Breast epithelium (tissue), 4 donors: ENCODE measurements at regions not wholly inside any gene's neighbourhood (a gene's known extent, or its start where the extent isn't known, plus 50 kb on each side); places are given as distances from the start of the nearest gene placed in this dataset.

ENCODE experiments used
- DNase-seq, 2 donors: peaks; one replicate each; pipeline ENCODE4 v3.0.0-alpha.2; 2019; ENCODE audit warnings: low spot score in 2 of 2
- H3K27ac ChIP-seq, 2 donors: fragments of 200-600 bp; sonication (generic) in 1 of 2; one replicate each; pipeline ENCODE4 v1.5.1; 2016 to 2019; ENCODE audit warnings: mild to moderate bottlenecking in 1 of 2
- H3K27me3 ChIP-seq, 2 donors: fragments of 200-600 bp; sonication (generic) in 1 of 2; one replicate each; pipeline versions ENCODE4 v1.5.1 to v1.6.0; 2017 to 2019; ENCODE audit warnings: control low read depth in 1 of 2, mild to moderate bottlenecking in 1 of 2
- H3K36me3 ChIP-seq: fragments of 200-600 bp; one replicate; pipeline ENCODE4 v1.5.1; 2019
- H3K4me1 ChIP-seq, 2 donors: fragments of 200-600 bp; sonication (generic); one replicate each; pipeline ENCODE4 v1.5.1; 2016 to 2019; ENCODE audit warnings: control low read depth in 1 of 2
- H3K4me3 ChIP-seq, 3 donors: fragments of 200-600 bp; sonication (generic); 1 replicate in 2 of 3; 2 replicates in 1 of 3; pipeline ENCODE4 v1.5.1; 2016 to 2019; ENCODE audit warnings: mild to moderate bottlenecking in 3 of 3, moderate library complexity in 2 of 3
- H3K9me3 ChIP-seq, 2 donors: fragments of 200-600 bp; sonication (generic) in 1 of 2; one replicate each; pipeline ENCODE4 v1.5.1; 2016 to 2019; ENCODE audit warnings: control low read depth in 1 of 2
- POLR2A ChIP-seq: fragments of 450-650 bp; IDR thresholded peaks from one replicate; pipeline ENCODE4 v1.6.1; 2016; ENCODE audit warnings: antibody characterized with exemption, mild to moderate bottlenecking, moderate library complexity
- POLR2AphosphoS5 ChIP-seq, 3 donors: sonication (generic); formaldehyde crosslinking; IDR thresholded peaks; one replicate each; pipeline ENCODE4 v1.6.1; 2017; ENCODE audit warnings: antibody characterized with exemption in 3 of 3
- intact Hi-C: fragments of 100-400 bp; cut with DNase I; formaldehyde crosslinking; loops from one replicate; pipeline ENCODE4 v1.15.1; 2023; ENCODE audit warnings: low total_unique reads
- TF ChIP-seq, protein P1 (sequence below), 3 donors: fragments of 450-650 bp; IDR thresholded peaks; one replicate each; pipeline ENCODE4 v1.5.1; 2016 to 2017; ENCODE audit warnings: antibody characterized with exemption in 3 of 3, mild to moderate bottlenecking in 3 of 3, moderate library complexity in 3 of 3

DNA sequence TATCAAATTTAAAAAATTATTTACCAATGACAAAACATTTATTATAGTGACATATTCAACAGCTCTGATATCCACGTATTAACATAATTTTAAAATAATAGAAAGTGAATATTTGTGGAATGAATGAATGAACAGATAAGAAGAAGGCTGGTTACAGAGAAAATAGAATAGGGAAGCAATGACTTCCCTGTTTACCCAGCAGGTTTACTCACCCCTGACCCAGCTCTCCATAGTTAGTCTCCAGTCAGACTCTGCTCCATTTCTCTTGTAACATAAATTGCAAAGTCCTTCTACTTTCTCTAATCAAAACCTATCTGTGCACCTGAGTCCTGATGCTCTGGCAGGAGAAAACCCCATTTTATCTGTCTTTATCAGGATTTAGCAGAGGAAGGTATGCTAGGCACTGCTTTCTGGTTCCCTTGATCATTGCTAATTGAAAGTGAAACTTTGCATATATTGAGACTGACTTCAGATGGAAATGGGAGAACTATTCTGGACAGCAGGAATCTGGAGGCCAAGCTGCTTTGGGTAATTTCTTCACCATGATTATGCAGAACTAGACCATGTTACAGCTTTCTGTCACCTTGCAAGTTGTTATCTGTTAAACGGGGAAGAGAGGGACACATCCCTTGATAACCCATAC is 363.0 kb downstream of the FAT4 start:
- no peak overlapping the region for H3K27ac ChIP-seq
- no peaks in the 10 kb centered on the region for H3K36me3 ChIP-seq
- no peak for DNase-seq
- H3K4me1 ChIP-seq = no peaks in the 10 kb centered on the region
- intact Hi-C loops = no loop called here
- TF ChIP-seq POLR2AphosphoS5 (IDR thresholded peaks at IDR 0.05) (no peak), POLR2A (no peak)
- TF ChIP-seq, protein P1, sequence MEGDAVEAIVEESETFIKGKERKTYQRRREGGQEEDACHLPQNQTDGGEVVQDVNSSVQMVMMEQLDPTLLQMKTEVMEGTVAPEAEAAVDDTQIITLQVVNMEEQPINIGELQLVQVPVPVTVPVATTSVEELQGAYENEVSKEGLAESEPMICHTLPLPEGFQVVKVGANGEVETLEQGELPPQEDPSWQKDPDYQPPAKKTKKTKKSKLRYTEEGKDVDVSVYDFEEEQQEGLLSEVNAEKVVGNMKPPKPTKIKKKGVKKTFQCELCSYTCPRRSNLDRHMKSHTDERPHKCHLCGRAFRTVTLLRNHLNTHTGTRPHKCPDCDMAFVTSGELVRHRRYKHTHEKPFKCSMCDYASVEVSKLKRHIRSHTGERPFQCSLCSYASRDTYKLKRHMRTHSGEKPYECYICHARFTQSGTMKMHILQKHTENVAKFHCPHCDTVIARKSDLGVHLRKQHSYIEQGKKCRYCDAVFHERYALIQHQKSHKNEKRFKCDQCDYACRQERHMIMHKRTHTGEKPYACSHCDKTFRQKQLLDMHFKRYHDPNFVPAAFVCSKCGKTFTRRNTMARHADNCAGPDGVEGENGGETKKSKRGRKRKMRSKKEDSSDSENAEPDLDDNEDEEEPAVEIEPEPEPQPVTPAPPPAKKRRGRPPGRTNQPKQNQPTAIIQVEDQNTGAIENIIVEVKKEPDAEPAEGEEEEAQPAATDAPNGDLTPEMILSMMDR (IDR thresholded peaks at IDR 0.05) = no peak
- H3K9me3 ChIP-seq = no peaks in the 10 kb centered on the region
- no peaks in the 10 kb centered on the region for H3K27me3 ChIP-seq
- no peak overlapping the region for H3K4me3 ChIP-seq

DNA sequence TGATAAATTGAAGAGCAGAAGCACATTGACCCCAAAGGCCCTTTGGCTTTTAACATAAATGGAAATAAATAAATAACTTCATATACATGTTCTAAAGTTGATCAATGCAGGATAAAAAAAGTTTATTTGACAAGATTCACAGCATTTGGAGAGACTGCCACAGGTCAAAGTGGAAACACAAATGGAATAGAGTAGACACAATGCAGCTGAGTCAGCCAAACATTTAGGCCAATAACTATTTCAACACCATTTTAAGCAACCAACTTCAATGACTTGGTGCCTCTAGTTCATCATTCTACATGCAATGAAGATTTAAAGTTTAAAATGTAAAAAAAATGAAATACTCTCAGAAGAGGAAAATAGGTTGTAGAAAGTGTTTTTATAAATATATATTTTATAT is 365.2 kb downstream of the FAT4 start:
- no peak overlapping the region for H3K4me3 ChIP-seq
- no peak for TF ChIP-seq POLR2A
- TF ChIP-seq, protein P1 (IDR thresholded peaks at IDR 0.05) = no peak
- no peak for TF ChIP-seq POLR2AphosphoS5 (IDR thresholded peaks at IDR 0.05)
- H3K36me3 ChIP-seq = no peaks in the 10 kb centered on the region
- no peaks in the 10 kb centered on the region for H3K9me3 ChIP-seq
- H3K4me1 ChIP-seq = no peaks in the 10 kb centered on the region
- intact Hi-C loops = no loop called here
- H3K27me3 ChIP-seq = no peaks in the 10 kb centered on the region
- DNase-seq = no peak
- no peak overlapping the region for H3K27ac ChIP-seq

DNA sequence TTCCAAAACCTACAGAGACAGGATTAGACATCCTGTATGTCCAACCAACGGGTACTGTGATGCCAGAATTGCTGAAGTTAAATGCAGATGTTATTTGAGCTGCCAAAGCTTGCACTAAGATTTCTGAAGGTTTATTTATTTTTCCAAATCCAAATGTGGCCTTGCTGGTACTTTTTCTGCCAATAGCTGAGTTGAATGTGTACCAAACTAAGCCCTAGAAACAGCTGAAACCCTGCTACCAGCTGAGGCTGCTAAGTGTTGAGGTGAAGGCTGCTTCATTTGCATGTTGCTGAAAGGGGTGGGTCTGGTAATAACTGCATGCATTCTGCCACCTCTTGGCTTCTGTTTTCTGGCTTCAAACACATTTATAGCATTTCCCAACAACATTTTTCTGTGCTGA is 366.5 kb downstream of the FAT4 start:
- Histone ChIP-seq H3K27me3 (no peaks in the 10 kb centered on the region), H3K4me1 (no peaks in the 10 kb centered on the region), H3K36me3 (no peaks in the 10 kb centered on the region), H3K9me3 (no peaks in the 10 kb centered on the region), H3K27ac (no peak overlapping the region), H3K4me3 (no peak overlapping the region)
- no peak for TF ChIP-seq POLR2A
- no peak for TF ChIP-seq POLR2AphosphoS5 (IDR thresholded peaks at IDR 0.05)
- TF ChIP-seq, protein P1 (IDR thresholded peaks at IDR 0.05) = no peak
- intact Hi-C loops = no loop called here
- DNase-seq = no peak

DNA sequence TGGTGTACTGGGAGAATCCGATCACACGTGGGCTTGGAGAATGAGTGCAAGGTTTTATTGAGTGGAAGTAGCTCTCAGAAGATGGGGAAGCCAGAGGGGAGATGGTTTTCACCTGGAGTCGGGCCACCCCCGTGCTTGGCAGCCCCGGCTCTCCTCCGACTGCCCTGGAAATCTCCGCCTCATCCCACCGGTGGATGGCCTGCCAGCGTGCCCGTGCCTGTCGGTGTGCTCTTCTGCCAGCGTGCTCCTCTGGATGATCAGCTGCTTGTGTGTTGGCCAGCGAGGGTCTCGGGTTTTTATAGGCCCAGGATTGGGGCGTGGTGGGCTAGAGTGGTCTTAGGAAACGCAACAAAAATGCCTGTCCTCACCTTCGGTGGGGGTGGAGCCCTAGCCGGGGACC is 368.0 kb downstream of the FAT4 start:
- TF ChIP-seq POLR2A (no peak), POLR2AphosphoS5 (IDR thresholded peaks at IDR 0.05) (no peak)
- TF ChIP-seq, protein P1 (IDR thresholded peaks at IDR 0.05) = no peak
- intact Hi-C loops = no loop called here
- H3K36me3 ChIP-seq = no peaks in the 10 kb centered on the region
- no peak for DNase-seq
- no peak overlapping the region for H3K4me3 ChIP-seq
- H3K4me1 ChIP-seq = no peaks in the 10 kb centered on the region
- no peaks in the 10 kb centered on the region for H3K27me3 ChIP-seq
- no peaks in the 10 kb centered on the region for H3K9me3 ChIP-seq
- no peak overlapping the region for H3K27ac ChIP-seq

DNA sequence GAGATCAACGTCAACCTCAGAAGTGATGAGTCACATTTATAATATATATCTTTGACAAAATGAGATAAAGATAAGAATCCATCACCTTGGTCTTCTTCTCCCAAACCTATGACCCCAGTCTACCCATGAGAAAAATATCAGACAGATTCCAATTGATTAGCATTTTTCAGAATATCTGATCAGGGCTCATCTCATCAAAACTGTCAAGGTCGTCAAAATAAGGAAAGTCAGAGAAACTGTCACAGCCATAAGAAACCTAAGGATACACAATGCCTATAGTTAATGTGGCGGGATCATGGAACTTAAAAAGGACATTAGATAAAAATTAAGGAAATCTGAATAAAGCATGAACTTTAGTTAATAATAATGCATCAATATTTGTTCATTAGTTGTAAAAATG is 374.1 kb downstream of the FAT4 start:
- no peaks in the 10 kb centered on the region for H3K27me3 ChIP-seq
- TF ChIP-seq, protein P1 (IDR thresholded peaks at IDR 0.05) = no peak
- TF ChIP-seq POLR2AphosphoS5 (IDR thresholded peaks at IDR 0.05) (no peak), POLR2A (no peak)
- H3K9me3 ChIP-seq = no peaks in the 10 kb centered on the region
- no peaks in the 10 kb centered on the region for H3K36me3 ChIP-seq
- H3K27ac ChIP-seq = no peak overlapping the region
- H3K4me3 ChIP-seq = no peak overlapping the region
- DNase-seq = no peak
- no peaks in the 10 kb centered on the region for H3K4me1 ChIP-seq
- intact Hi-C loops = no loop called here
